Fibroblast of the conjunctiva (primary cell): ENCODE measurements at regions not wholly inside any gene's neighbourhood (a gene's known extent, or its start where the extent isn't known, plus 50 kb on each side); places are given as distances from the start of the nearest gene placed in this dataset.

Source experiments
- DNase-seq: peaks from one replicate; pipeline ENCODE4 v3.0.0-alpha.2; 2010; ENCODE audit warnings: low read depth

- no peak for DNase-seq
These were observed 98.1 kb upstream of the NFIA start for GRCh38 chr1:60984062-60984799.

GRCh38 chr1:60983701-60984061, 98.7 kb upstream of the NFIA start:
- no peak for DNase-seq

GRCh38 chr1:60982539-60982938, 99.8 kb upstream of the NFIA start:
- no peak for DNase-seq

GRCh38 chr1:60981357-60981756, 101.0 kb upstream of the NFIA start:
- DNase-seq = no peak

GRCh38 chr1:60978421-60979357, 103.7 kb upstream of the NFIA start:
- peak; percentile 53 for DNase-seq

- DNase-seq = no peak
These were observed 104.7 kb upstream of the NFIA start for GRCh38 chr1:60977661-60978060.

GRCh38 chr1:60974524-60975372, 107.6 kb upstream of the NFIA start:
- DNase-seq = no peak

- no peak for DNase-seq
These were observed 108.7 kb upstream of the NFIA start for GRCh38 chr1:60973668-60974067.

GRCh38 chr1:60972841-60973364, 109.5 kb upstream of the NFIA start:
- peak; percentile 55 for DNase-seq

- DNase-seq = no peak
These were observed 111.0 kb upstream of the NFIA start for GRCh38 chr1:60971330-60971729.

- DNase-seq = no peak
These were observed 112.3 kb upstream of the NFIA start for GRCh38 chr1:60969971-60970509.

GRCh38 chr1:60965280-60965854, 117.0 kb upstream of the NFIA start:
- no peak for DNase-seq

GRCh38 chr1:60963167-60963940, 119.0 kb upstream of the NFIA start:
- DNase-seq = no peak

- DNase-seq = no peak
These were observed 121.4 kb upstream of the NFIA start for GRCh38 chr1:60960891-60961461.

GRCh38 chr1:60959701-60960100, 122.7 kb upstream of the NFIA start:
- DNase-seq = no peak

- DNase-seq = no peak
These were observed 124.4 kb upstream of the NFIA start for GRCh38 chr1:60958001-60958400.

GRCh38 chr1:60956520-60956919, 125.8 kb upstream of the NFIA start:
- DNase-seq = no peak

GRCh38 chr1:60952612-60953111, 129.7 kb upstream of the NFIA start:
- DNase-seq = no peak

- no peak for DNase-seq
These were observed 131.9 kb upstream of the NFIA start for GRCh38 chr1:60950224-60951063.
